GM21390 (cell line): ENCODE measurements at regions not wholly inside any gene's neighbourhood (a gene's known extent, or its start where the extent isn't known, plus 50 kb on each side); places are given as distances from the start of the nearest gene placed in this dataset.

ENCODE experiments used
- ATAC-seq: cut with Tn5 transposase; IDR thresholded peaks from one replicate; pipeline ENCODE4 v1.9.1; 2021; ENCODE audit not compliant: unreplicated experiment

- ATAC-seq, result no peak
These were observed 140.4 kb upstream of the MAGI2 start for GRCh38 chr7:79593866-79594301.

- no peak for ATAC-seq
These were observed 137.6 kb upstream of the MAGI2 start for GRCh38 chr7:79590916-79591623.

DNA sequence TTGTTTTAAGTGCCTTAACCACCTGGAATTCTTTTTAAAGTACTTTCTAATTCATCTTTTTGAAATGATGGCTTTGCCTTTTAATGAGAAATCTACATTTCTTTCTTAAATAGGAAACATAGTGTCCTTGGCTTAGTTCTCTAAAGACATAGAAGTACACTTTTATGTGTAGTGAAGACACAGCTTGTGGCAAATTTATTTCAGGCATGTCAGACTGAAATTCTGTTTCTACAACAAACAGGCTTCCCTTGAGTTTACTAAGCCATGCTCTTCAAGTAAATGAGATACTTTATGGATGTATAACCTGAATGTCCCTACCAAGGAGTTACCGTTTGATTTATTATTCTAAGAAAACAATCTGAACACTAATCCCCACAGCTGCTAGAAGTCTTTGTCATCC is 136.9 kb upstream of the MAGI2 start:
- no peak for ATAC-seq

GRCh38 chr7:79570903-79571302 is 117.4 kb upstream of the MAGI2 start:
- no peak for ATAC-seq

- no peak for ATAC-seq
These were observed 110.5 kb upstream of the MAGI2 start for GRCh38 chr7:79563821-79564522.

- ATAC-seq, result no peak
These were observed 102.1 kb upstream of the MAGI2 start for GRCh38 chr7:79555571-79555970.

DNA sequence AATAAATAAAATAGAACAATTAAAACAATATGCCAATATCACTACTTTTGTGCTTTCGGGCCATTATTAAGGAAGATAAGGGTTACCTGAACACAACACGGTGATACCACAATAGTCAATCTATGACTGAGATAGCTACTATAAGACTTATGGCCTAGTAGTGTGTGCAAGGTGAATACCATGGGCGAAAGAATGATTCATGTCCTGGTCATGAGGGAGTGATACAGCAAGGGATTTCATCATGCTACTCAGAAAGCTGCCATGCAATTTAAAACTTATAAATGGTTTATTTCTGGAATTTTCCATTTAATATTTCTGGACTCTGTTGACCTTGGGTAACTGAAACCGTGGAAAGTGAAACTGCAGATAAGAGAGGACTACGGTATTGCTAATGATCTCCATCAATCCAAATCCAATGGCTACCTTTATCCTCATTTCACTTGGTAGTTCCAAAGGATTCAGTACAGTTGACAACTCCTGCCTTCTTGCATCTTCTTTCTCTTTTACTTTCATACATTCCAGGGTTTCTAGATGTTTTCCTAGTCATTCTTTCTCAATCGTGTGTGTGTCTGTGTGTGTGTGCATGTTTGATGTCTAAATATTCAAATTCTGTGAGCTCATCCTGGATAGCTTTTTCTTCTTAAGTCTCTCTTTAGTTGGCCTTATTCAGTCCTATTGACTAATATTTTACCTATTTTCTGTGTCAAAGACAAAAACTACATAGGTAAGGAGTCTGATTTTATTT is 100.5 kb upstream of the MAGI2 start:
- ATAC-seq, result no peak

DNA sequence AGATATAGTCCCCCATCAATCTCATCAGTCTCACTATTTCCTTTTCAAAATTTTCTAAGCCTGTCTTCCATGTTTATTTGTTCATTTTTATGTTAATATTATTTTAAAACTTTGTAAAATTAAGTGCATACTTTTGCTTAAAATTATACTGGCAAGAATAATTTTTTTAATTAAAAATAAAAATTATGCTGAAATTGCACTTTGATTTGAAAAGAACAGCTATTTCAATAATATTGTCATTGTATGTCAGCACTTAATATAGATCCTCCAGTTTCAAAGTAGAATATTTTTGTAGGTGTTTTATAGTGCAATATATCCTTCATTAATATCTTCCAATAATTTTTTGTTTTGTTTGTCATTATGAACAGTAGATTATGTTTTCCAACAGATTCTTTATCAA is 99.0 kb upstream of the MAGI2 start:
- ATAC-seq, result no peak

- no peak for ATAC-seq
These were observed 95.3 kb upstream of the MAGI2 start for GRCh38 chr7:79548727-79549126.

GRCh38 chr7:79547132-79547531 is 93.7 kb upstream of the MAGI2 start:
- ATAC-seq, result no peak

DNA sequence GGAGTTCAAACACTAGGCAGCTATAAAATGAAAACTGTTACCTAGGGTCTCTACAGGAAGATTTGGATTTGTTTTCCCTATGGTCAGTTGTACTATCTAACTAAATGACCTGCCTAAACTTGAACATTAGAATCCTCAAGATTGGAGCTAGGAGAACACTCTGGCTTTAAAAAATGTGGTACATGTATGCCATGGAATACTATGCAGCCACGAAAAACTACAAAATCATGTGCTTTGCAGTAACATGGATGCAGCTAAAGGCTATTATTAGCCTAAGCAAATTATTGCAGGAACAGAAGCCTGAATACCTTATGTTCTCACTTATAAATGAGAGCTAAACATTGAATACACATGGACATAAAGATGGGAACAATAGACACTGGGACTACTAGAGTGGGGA is 87.1 kb upstream of the MAGI2 start:
- no peak for ATAC-seq

GRCh38 chr7:79534128-79534527 is 80.7 kb upstream of the MAGI2 start:
- no peak for ATAC-seq

GRCh38 chr7:79531905-79532664 is 78.6 kb upstream of the MAGI2 start:
- no peak for ATAC-seq

GRCh38 chr7:79531116-79531515 is 77.6 kb upstream of the MAGI2 start:
- ATAC-seq, result no peak

GRCh38 chr7:79529881-79530235 is 76.4 kb upstream of the MAGI2 start:
- no peak for ATAC-seq

DNA sequence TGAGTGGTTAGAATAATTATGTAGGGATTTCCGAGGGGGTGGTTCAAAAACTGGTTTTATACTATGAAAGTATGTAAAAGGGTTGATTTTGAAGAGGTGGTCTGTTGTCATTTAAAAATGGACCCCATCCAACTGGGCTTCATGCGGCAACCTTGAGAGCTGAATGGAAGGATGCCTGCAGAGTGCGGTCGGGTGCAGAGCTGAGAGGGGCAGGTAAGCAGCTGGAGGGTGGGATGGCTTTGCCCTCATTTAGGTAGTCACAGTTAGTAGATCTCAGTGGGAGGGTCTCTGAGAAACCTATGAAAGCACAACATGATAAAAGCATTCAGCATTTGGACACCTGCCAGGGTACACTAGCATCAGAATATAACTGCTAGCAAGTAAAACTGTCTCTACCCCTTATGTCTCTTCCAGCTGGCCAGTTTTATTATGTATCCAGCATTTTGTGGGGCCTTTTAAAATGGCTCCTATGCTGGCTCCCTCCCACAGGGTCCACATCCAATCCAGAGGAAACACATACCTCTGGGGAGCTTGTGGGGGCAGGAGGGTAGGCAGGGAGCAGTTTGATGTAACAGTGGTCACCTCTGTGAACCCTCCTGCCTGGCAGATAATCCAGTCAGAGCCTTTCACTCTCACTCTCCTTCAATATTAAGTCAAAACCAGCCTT is 75.9 kb upstream of the MAGI2 start:
- ATAC-seq, result no peak

- ATAC-seq, result no peak
These were observed 75.0 kb upstream of the MAGI2 start for GRCh38 chr7:79528421-79528820.

DNA sequence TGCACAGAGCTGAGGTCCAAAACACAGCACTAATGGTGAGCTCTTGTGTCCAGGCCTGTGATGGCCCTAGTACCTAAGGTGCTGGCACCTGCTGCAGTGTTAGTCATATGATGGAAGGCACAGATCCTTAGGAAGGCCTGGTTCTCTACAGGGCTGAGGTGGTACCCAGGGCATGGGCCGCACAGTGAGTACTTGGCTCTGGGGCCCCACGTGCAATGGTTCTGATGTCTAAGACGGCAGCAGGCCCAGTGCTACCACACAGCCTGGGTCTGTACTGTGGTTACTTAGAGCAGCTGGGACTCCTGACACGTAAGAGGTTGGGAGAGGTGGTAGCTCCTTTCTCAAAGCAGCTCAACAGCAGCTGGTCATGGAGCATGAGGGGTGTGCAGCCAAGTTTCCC is 70.6 kb upstream of the MAGI2 start:
- ATAC-seq, result no peak

GRCh38 chr7:79523436-79523835 is 70.0 kb upstream of the MAGI2 start:
- no peak for ATAC-seq

DNA sequence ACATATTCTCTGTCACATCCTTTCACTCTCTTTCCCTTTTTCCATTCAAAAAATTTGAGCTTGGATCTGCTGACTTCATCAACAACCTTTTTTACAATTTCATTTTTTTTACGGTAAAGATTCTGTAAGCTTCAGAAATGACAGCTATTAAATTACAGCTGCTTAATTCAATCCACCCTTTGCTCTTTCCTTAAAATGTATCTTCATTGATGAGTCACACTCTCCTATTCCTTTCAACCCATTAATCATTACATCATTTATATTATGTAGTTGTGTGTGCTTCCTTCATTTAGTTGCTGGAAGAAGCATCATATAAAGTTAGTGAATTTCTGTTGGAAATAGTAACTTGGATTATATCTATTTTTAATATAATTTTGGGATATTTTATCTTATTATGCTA is 67.1 kb upstream of the MAGI2 start:
- no peak for ATAC-seq

DNA sequence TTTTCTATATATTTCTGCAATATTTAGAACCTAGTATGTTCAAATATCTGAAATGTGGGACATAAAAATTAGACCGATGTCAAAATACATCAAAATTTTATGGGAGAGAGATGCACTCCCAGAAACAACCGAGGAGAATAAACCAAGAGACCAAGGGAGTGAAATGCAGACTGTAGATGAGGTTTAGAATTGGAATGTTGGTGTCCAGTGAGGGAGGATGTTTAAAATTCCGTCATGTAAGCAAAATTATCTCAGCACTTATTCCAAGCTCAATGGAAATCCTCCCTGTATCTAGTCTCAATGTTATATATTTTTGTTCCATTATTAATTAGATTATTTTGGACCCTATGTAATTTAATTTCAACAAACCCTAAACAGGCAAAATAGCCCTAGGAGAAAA is 61.9 kb upstream of the MAGI2 start:
- ATAC-seq, result no peak
